WTC11 (cell line): ENCODE measurements at regions not wholly inside any gene's neighbourhood (a gene's known extent, or its start where the extent isn't known, plus 50 kb on each side); places are given as distances from the start of the nearest gene placed in this dataset.

Experiments used
- ATF1 ChIP-seq: sonication (generic); formaldehyde crosslinking; IDR thresholded peaks from 2 replicates; pipeline ENCODE4 v1.8.1; 2023; ENCODE audit warnings: mild to moderate bottlenecking, moderate library complexity, missing genetic modification reagents
- ATF2 ChIP-seq: sonication (generic); formaldehyde crosslinking; IDR thresholded peaks from 2 replicates; pipeline ENCODE4 v1.8.1; 2022; ENCODE audit warnings: low read depth, missing genetic modification reagents, borderline replicate concordance
- ATF3 ChIP-seq: sonication (generic); formaldehyde crosslinking; conservative IDR thresholded peaks from 2 replicates; pipeline ENCODE4 v1.8.1; 2022; ENCODE audit warnings: mild to moderate bottlenecking, missing genetic modification reagents
- CREB1 ChIP-seq: sonication (generic); formaldehyde crosslinking; IDR thresholded peaks from 2 replicates; pipeline ENCODE4 v1.8.0; 2023; ENCODE audit warnings: mild to moderate bottlenecking, missing genetic modification reagents
- EMX1 ChIP-seq: fragments of 250-450 bp; sonication (Bioruptor Pico); IDR thresholded peaks from 2 replicates; pipeline ENCODE4 v1.8.0; 2021; ENCODE audit warnings: mild to moderate bottlenecking
- FOXP1 ChIP-seq: sonication (generic); formaldehyde crosslinking; IDR thresholded peaks from 2 replicates; pipeline ENCODE4 v1.8.0; 2022; ENCODE audit warnings: missing genetic modification reagents, mild to moderate bottlenecking, moderate library complexity, borderline replicate concordance
- NFE2L1 ChIP-seq: sonication (generic); formaldehyde crosslinking; IDR thresholded peaks from 2 replicates; pipeline ENCODE4 v1.8.1; 2023; ENCODE audit warnings: missing genetic modification reagents
- NFYB ChIP-seq: sonication (generic); formaldehyde crosslinking; conservative IDR thresholded peaks from 2 replicates; pipeline ENCODE4 v1.8.0; 2022; ENCODE audit warnings: low read depth, missing genetic modification reagents
- SP1 ChIP-seq: sonication (generic); formaldehyde crosslinking; conservative IDR thresholded peaks from 2 replicates; pipeline ENCODE4 v1.8.1; 2022; ENCODE audit warnings: missing genetic modification reagents
- ZBTB21 ChIP-seq: sonication (generic); formaldehyde crosslinking; IDR thresholded peaks from 2 replicates; pipeline ENCODE4 v1.8.1; 2023; ENCODE audit warnings: mild to moderate bottlenecking, missing genetic modification reagents, borderline replicate concordance
- ZNF317 ChIP-seq: sonication (generic); formaldehyde crosslinking; IDR thresholded peaks from 2 replicates; pipeline ENCODE4 v1.8.1; 2023; ENCODE audit warnings: low read depth, mild to moderate bottlenecking, moderate library complexity, missing genetic modification reagents, borderline replicate concordance
- ZSCAN18 ChIP-seq: fragments of 250-450 bp; sonication (Bioruptor Pico); IDR thresholded peaks from 2 replicates; pipeline ENCODE4 v2.1.2; 2022; ENCODE audit warnings: mild to moderate bottlenecking, moderate library complexity
- TF ChIP-seq, protein P1 (sequence below): fragments of 200-600 bp; IDR thresholded peaks from 2 replicates; pipeline ENCODE4 v1.8.0; 2022; ENCODE audit warnings: antibody characterized with exemption
- TF ChIP-seq, protein P2 (sequence below): sonication (generic); formaldehyde crosslinking; IDR thresholded peaks from 2 replicates; pipeline ENCODE4 v1.8.0; 2022; ENCODE audit warnings: mild to moderate bottlenecking, missing genetic modification reagents

DNA sequence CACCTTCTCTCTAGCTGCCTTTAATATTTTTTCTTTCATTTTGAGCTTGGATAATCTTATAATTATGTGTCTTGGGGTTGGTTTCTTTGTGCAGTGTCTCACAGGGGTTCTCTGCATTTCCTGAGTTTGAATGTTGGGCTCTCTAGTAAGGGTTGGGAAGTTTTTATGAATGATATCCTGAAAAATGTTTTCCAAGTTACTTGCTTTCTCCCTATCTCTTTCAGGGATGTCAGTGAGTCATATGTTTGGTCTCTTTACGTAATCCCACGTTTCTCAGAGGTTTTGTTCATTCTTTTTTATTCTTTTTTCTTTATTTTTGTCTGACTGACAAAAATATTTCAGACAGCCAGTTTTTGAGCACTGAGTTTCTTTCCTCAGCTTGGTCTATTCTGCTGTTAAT lies 55.4 kb upstream of the CCDC190 start:
- TF ChIP-seq, protein P1, sequence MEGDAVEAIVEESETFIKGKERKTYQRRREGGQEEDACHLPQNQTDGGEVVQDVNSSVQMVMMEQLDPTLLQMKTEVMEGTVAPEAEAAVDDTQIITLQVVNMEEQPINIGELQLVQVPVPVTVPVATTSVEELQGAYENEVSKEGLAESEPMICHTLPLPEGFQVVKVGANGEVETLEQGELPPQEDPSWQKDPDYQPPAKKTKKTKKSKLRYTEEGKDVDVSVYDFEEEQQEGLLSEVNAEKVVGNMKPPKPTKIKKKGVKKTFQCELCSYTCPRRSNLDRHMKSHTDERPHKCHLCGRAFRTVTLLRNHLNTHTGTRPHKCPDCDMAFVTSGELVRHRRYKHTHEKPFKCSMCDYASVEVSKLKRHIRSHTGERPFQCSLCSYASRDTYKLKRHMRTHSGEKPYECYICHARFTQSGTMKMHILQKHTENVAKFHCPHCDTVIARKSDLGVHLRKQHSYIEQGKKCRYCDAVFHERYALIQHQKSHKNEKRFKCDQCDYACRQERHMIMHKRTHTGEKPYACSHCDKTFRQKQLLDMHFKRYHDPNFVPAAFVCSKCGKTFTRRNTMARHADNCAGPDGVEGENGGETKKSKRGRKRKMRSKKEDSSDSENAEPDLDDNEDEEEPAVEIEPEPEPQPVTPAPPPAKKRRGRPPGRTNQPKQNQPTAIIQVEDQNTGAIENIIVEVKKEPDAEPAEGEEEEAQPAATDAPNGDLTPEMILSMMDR = no peak
- no peak for TF ChIP-seq ZNF317 (CRISPR knock-in tag)
- TF ChIP-seq, protein P2, sequence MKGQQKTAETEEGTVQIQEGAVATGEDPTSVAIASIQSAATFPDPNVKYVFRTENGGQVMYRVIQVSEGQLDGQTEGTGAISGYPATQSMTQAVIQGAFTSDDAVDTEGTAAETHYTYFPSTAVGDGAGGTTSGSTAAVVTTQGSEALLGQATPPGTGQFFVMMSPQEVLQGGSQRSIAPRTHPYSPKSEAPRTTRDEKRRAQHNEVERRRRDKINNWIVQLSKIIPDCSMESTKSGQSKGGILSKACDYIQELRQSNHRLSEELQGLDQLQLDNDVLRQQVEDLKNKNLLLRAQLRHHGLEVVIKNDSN (CRISPR knock-in tag) = no peak
- no peak for TF ChIP-seq CREB1
- TF ChIP-seq ZSCAN18 (CRISPR knock-in tag) = no peak
- TF ChIP-seq NFYB (CRISPR knock-in tag) = no peak
- no peak for TF ChIP-seq NFE2L1 (CRISPR knock-in tag)
- no peak for TF ChIP-seq ATF2 (CRISPR knock-in tag)
- no peak for TF ChIP-seq FOXP1 (CRISPR knock-in tag)
- no peak for TF ChIP-seq ZBTB21
- no peak for TF ChIP-seq ATF1 (CRISPR knock-in tag)
- no peak for TF ChIP-seq SP1 (CRISPR knock-in tag)
- no peak for TF ChIP-seq ATF3
- TF ChIP-seq EMX1 (CRISPR knock-in tag) = no peak
